NCI-H748 (cell line): ENCODE measurements at regions not wholly inside any gene's neighbourhood (a gene's known extent, or its start where the extent isn't known, plus 50 kb on each side); places are given as distances from the start of the nearest gene placed in this dataset.
"Not testable (repeated sequence)": the region's sequence is repeated elsewhere in the genome, so short reads cannot be mapped to it uniquely, and the experiment has no call there.

ENCODE experiments used
- DNase-seq: peaks from one replicate; lab custom pipeline; 2025; ENCODE audit not compliant: unreplicated experiment; lab: John Stamatoyannopoulos, UW

- DNase-seq: no peak
Observed at GRCh38 chr2:34261701-34262100, 662.6 kb upstream of the FAM98A start.

GRCh38 chr2:34254272-34254878, 655.3 kb upstream of the FAM98A start:
- no peak for DNase-seq

GRCh38 chr2:34252111-34252510, 653.0 kb upstream of the FAM98A start:
- no peak for DNase-seq

- no peak for DNase-seq
Observed at GRCh38 chr2:34251578-34251977, 652.5 kb upstream of the FAM98A start.

GRCh38 chr2:34244195-34244594, 645.1 kb upstream of the FAM98A start:
- no peak for DNase-seq

- DNase-seq: no peak
Observed at GRCh38 chr2:34242763-34243123, 643.6 kb upstream of the FAM98A start.

GRCh38 chr2:34241905-34242762, 643.0 kb upstream of the FAM98A start:
- no peak for DNase-seq

GRCh38 chr2:34239511-34239910, 640.4 kb upstream of the FAM98A start:
- DNase-seq: no peak

GRCh38 chr2:34234823-34235222, 635.7 kb upstream of the FAM98A start:
- DNase-seq: no peak

- DNase-seq: no peak
Observed at GRCh38 chr2:34229998-34230397, 630.9 kb upstream of the FAM98A start.

GRCh38 chr2:34215174-34215573, 616.1 kb upstream of the FAM98A start:
- DNase-seq: no peak

GRCh38 chr2:34210382-34210781, 611.3 kb upstream of the FAM98A start:
- not testable (repeated sequence) for DNase-seq

- no peak for DNase-seq
Observed at GRCh38 chr2:34204560-34204959, 605.5 kb upstream of the FAM98A start.

GRCh38 chr2:34201099-34201498, 602.0 kb upstream of the FAM98A start:
- no peak for DNase-seq

GRCh38 chr2:34199971-34200370, 600.9 kb upstream of the FAM98A start:
- no peak for DNase-seq

- no peak for DNase-seq
Observed at GRCh38 chr2:34193164-34193563, 594.1 kb upstream of the FAM98A start.

GRCh38 chr2:34188464-34189303, 589.6 kb upstream of the FAM98A start:
- no peak for DNase-seq

GRCh38 chr2:34179511-34179910, 580.4 kb upstream of the FAM98A start:
- no peak for DNase-seq

GRCh38 chr2:34178482-34178881, 579.4 kb upstream of the FAM98A start:
- DNase-seq: no peak

GRCh38 chr2:34176693-34177092, 577.6 kb upstream of the FAM98A start:
- DNase-seq: no peak

- DNase-seq: no peak
Observed at GRCh38 chr2:34174506-34174905, 575.4 kb upstream of the FAM98A start.

GRCh38 chr2:34162231-34162630, 563.1 kb upstream of the FAM98A start:
- no peak for DNase-seq
